ENCODE measurements at regions not wholly inside any gene's neighbourhood (a gene's known extent, or its start where the extent isn't known, plus 50 kb on each side); places are given as distances from the start of the nearest gene placed in this dataset.

- TF ChIP-seq CTCF (conservative IDR thresholded peaks at IDR 0.05) (no peak), ZFX (IDR thresholded peaks at IDR 0.05) (no peak)
Observed at GRCh38 chr9:28444637-28445036, 871.4 kb upstream of the C9orf72 start.

Measured in C4-2B (cell line).